WTC11 (cell line): ENCODE measurements at regions not wholly inside any gene's neighbourhood (a gene's known extent, or its start where the extent isn't known, plus 50 kb on each side); places are given as distances from the start of the nearest gene placed in this dataset.

Experiments
- CREM ChIP-seq: sonication (generic); formaldehyde crosslinking; IDR thresholded peaks from 2 replicates; pipeline ENCODE4 v1.8.1; 2022; ENCODE audit warnings: mild to moderate bottlenecking, missing genetic modification reagents, moderate library complexity
- CTCF ChIP-seq: fragments of 200-600 bp; IDR thresholded peaks from 2 replicates; pipeline ENCODE4 v1.8.0; 2022; ENCODE audit warnings: antibody characterized with exemption
- FOXJ3 ChIP-seq: sonication (generic); formaldehyde crosslinking; IDR thresholded peaks from 2 replicates; pipeline ENCODE4 v1.9.0; 2021; ENCODE audit warnings: missing genetic modification reagents, mild to moderate bottlenecking, borderline replicate concordance
- STAT6 ChIP-seq: sonication (generic); formaldehyde crosslinking; conservative IDR thresholded peaks from 2 replicates; pipeline ENCODE4 v1.8.1; 2023; ENCODE audit warnings: mild to moderate bottlenecking, low read depth, missing genetic modification reagents, moderate library complexity

- TF ChIP-seq CREM (CRISPR knock-in tag), result no peak
- TF ChIP-seq STAT6 (CRISPR knock-in tag), result no peak
- TF ChIP-seq CTCF, result no peak
- no peak for TF ChIP-seq FOXJ3 (CRISPR knock-in tag)
Measured at GRCh38 chr3:144652573-144652972, 681.0 kb downstream of the DIPK2A start.
